ENCODE measurements at regions not wholly inside any gene's neighbourhood (a gene's known extent, or its start where the extent isn't known, plus 50 kb on each side); places are given as distances from the start of the nearest gene placed in this dataset.

- no peak for DNase-seq
Measured at GRCh38 chr18:39918847-39919246, 2036.2 kb upstream of the PIK3C3 start.

DNA sequence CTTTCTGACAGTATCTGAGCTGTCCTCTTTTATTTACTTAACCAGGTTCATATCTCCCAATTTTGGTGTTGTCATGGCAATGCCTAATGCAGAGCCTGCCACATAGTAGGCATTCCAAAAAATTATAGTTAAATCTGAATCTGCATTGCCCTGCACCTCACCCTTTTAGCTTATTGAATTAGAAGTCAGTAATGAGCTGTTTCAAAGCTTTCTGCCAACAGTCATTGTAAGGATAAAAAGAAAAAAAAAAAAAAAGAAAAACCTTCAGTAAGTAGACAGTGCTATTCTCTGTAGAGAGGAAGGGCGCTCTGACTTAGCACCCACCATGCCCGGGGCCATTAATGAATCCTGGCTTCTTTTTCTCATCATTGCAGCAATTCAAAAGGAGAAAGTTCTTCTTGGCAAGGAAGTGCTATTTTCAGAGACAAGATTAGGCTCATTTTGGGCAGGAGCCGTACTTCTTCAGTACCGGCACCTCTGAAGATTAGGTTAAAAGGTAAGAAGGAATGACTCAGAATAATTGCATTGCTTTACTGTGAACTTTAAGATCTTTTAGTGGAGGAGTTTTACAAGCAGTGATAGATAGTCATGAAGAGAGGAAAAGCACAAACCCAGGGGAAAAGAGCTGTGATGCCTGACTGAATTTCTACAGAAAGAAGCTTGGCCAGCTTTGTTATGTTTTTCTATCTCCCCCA lies 2041.2 kb upstream of the PIK3C3 start:
- no peak for DNase-seq

DNA sequence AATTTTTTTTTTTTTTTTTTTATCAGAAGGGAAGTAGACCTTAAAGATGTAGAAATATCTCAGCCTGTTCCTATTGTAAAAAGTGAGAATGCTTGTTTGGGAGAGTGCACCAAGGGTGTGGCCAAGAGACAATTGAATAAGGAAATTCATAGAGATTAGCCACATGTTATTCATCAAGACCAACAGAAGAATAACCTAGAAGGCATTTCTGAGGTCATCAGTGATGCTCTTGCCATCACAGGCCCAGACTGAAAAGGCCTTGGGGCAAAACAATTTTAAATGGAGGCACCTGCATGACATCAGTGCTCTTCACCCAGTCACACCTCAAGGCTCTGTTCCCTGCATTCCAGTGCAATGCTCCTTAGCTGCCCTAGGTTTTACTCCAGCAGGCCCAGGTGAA lies 2043.3 kb upstream of the PIK3C3 start:
- no peak for DNase-seq

DNA sequence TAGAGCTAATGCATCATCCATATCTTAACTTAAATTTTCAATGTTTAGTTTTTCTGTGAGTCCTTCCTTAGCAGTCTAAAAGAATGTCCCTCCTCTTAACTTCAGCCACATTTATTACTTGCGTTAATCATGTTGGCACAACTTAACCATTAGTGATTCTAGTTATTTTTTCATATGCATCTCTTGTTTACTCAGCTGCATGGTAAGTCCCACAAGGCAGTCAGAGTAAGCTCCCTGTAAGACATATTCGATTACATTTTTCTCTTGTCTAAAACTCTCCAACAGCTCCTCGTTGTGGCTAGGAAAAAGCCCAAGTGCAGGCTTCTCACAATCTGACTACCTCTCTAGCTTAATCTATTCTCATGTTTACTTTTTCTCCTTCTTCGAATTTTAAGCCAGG lies 2045.3 kb upstream of the PIK3C3 start:
- DNase-seq, result peak; percentile 73

- DNase-seq, result no peak
Measured at GRCh38 chr18:39886136-39886535, 2068.9 kb upstream of the PIK3C3 start.

DNA sequence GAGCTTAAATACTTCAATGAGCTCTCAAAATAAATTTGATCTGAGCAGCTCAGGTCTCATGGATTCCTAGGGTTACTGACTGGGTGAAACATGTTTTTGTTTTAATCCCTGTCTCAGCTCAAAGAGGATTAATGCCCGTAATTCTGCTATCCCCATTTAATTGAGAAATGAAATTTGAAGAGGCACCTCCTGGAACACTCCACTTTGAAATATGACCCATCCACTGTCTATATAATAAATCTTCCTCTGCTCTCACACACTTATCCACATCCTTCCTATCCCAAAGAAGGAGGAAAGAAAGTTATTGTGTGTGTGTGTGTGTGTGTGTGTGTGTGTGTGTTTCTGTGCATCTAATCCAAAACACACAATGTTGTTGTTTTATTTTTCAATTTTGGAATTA lies 2082.4 kb upstream of the PIK3C3 start:
- DNase-seq, result no peak

DNA sequence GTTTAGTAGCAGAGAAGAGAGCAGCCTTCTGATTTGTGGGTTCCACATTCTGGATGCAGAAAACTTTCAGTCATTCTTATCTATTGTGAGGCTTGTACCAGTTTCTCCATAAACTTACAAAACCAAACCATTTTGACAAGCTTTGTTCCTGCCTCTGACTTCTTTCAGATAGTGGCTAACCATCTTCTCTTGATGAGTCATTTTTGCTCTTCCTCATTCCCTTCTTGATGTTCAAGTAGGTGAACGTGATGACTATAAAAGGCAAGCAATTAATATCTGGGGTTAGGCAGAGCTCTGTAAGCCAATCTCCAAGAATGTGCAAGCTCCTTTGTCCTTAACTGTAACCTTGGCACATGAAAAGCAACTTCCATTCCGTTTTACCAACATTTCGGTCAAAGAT lies 2083.1 kb upstream of the PIK3C3 start:
- DNase-seq, result peak; percentile 18

DNA sequence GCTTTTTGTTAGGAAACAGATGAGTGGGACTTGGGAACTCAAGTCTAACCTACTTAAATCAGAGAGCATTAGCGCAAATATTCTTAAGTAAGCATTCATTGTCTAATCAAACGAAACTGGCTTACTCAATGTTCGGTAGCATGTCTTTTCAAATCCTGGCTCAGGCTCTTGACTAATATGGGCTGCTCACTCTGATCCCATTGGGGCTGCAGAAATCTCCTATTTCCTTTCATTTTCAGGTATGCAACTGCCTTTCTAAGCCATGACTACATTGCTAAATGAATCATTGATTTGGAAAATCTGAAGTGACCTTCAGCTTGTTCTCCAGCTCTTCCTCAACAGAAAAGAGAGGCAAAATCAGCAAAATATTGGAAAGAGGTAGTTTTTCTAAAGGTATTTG lies 2084.4 kb upstream of the PIK3C3 start:
- peak; percentile 8 for DNase-seq

- DNase-seq, result no peak
Measured at GRCh38 chr18:39863916-39864315, 2091.1 kb upstream of the PIK3C3 start.

- no peak for DNase-seq
Measured at GRCh38 chr18:39862341-39862740, 2092.7 kb upstream of the PIK3C3 start.

DNA sequence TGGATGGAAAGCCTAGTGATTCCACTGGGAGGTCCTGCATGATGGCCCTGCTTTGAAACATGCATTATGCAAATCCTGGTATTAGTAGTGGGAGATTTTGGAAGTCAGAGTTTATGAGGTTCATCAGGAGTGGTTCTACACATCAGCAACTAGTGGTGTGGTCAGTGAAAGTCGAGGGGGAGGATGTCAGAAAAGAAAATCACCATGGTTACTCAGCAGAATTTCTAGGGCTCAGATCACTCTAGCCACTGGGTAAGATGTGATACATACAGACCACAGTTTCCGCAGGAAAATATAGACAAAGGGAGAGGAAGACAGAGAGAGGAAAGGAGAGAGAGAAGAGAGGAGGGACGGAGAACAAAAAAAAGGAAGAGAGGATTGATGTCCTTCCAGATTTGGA lies 2100.7 kb upstream of the PIK3C3 start:
- no peak for DNase-seq

- DNase-seq, result no peak
Measured at GRCh38 chr18:39846265-39846664, 2108.8 kb upstream of the PIK3C3 start.

DNA sequence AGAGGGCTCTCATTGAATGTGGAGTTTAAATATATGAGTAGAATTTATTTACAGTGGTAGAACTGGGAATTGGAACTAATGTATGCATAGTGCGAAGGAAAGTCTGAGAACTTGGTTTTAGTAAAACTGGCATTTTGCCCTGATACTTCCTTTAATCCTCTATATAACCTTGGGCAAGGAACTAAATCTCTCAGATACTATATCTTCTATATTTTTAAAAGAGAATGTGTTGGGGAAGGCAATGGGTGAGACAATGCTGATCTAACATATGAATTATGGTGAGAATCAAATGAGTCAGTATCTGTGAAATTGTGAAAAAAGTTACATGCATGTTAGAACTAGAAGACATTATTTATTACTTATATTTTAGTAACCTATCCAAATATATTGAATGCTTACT lies 2109.4 kb upstream of the PIK3C3 start:
- no peak for DNase-seq

GRCh38 chr18:39845106-39845505 lies 2109.9 kb upstream of the PIK3C3 start:
- DNase-seq, result no peak

GRCh38 chr18:39843546-39843945 lies 2111.5 kb upstream of the PIK3C3 start:
- DNase-seq, result no peak

DNA sequence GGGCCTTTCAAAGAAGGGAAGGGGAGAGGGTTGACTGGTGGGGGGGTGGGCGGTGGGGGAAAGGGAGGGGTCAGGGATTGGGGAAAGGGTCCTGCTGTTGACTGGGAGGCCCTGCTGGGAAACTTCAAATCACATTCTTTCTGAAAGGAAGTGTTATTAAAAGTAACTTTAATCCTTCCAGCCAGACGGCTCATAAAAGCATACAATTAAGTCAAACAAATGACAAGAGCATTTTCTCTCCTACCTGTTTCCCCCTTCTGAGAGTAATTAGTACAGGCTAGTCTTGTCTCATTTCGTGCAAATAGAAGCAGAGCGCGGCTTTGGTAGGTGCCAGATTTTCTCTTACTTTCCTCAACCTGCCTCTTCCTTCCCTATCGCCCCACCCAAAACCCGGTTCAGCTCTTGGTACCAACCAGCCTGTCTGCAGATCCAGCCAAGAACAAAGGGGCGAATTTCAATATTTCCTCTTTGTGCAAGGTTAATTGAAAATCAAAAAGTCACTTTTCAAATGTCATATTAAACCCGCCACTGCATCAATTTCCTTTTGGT lies 2112.6 kb upstream of the PIK3C3 start:
- no peak for DNase-seq

- DNase-seq, result peak; percentile 92
Measured at GRCh38 chr18:39841482-39842365, 2113.3 kb upstream of the PIK3C3 start.

DNA sequence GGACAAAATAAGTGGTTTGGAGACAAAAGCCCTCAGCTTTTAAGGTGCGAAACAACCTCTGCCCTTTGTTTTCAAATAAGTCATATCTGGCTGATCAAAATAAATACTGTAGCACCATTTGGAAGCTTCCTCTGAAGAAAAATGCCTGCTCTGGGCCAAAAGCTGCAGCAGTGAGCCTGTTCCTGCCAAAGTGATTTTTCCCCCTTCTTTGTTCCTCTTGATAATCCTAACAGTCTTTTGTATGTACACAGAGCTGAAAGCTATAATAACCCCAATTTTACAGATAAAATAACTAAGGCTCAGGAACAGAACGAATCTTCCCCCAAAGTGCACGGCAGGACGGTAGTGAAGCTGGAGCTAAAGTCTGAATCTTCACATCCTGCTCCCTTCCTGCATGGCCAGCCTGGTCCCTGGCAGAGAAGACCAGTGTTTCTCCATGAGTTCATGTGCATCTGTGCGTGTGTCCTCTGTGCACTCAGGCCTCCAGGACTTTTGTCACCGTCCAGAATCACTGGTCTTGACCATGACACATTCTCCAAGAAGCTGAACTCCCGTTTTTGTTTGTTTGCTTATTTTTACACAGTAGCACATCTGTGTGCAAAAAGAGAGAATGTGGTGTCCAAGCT lies 2114.1 kb upstream of the PIK3C3 start:
- DNase-seq, result peak; percentile 66

DNA sequence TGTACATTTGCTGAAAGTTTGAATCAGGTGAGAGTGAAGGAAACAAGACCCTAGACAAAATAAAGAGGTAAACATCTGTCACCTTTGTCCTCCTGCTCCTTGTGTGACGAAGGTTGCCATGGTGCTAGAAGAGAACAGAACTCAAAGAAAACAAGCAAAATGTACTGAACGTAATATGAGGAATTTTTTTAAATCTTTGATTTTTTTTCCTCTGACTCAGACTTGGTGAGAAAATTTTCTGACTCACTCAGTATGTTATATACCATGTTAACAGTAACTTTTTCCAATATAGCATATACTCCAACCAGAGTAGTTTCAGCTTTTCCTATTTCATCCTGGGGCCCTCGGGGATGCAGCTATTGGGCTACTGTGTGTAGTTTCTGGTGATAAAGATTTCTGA lies 2114.6 kb upstream of the PIK3C3 start:
- DNase-seq, result peak; percentile 18

- no peak for DNase-seq
Measured at GRCh38 chr18:39839782-39840181, 2115.3 kb upstream of the PIK3C3 start.

DNA sequence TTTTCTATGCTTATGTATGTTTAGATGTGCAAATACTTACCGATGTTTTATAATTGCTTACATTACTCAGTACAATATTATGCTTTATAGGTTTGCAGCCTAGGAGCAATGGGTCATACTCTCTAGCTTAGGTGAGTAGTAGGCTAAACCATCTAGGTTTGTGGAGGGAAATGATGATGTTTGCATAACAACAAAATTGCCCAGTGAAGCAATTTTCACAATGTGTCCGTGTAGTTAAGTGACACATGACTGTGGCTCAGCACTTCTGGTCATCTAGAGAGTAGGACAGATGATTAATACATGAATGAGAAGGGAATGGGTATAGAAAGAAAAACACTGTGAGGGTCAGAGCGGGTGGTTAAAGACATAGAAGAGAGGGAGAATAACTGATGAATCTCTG lies 2116.2 kb upstream of the PIK3C3 start:
- no peak for DNase-seq

DNA sequence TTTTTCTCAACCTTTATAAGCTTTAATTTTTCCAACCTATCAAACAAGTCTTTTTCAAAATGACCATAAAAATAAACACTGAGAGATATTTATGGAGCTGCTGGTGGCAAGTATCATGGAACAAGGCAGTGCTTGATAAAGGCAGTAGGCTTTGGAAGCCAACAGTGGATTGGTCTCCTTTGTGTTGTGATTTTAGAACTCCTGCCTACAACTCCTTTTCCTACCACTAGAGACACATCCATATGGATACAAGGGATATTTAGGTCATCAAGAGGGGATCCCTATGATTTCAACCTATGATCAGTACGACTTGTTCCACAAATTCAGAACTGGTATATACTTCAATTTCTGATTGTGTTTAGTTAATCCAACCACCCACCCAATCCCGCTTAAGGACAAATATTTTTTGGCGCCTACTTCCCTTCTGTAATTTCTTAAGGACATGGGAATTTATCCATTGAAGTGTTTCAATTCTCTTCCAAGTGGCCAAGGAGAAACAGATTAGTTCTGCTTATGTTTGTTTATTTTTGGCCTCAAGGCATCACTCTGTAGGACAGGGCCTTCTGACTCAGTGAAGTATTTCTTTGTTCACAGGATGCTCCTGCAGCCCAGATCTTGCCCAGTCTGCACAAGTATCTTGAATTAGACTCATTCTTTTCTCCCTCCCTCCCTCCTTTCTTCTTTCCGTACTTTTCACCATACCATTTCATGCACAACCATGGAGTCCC lies 2119.6 kb upstream of the PIK3C3 start:
- DNase-seq, result peak; percentile 17

- no peak for DNase-seq
Measured at GRCh38 chr18:39834636-39835035, 2120.4 kb upstream of the PIK3C3 start.

All from DMS53 (cell line).